C4-2B (cell line): ENCODE measurements at regions not wholly inside any gene's neighbourhood (a gene's known extent, or its start where the extent isn't known, plus 50 kb on each side); places are given as distances from the start of the nearest gene placed in this dataset.

Experiments
- ZFX ChIP-seq: fragments of 450-650 bp; IDR thresholded peaks from 2 replicates; pipeline ENCODE4 v1.6.1; 2017
- TF ChIP-seq, protein P1 (sequence below): fragments of 450-650 bp; conservative IDR thresholded peaks from 2 replicates; pipeline ENCODE4 v1.5.1; 2017; ENCODE audit warnings: mild to moderate bottlenecking

GRCh38 chr13:99085808-99086266 is 108.0 kb upstream of the DOCK9 start:
- TF ChIP-seq, protein P1, sequence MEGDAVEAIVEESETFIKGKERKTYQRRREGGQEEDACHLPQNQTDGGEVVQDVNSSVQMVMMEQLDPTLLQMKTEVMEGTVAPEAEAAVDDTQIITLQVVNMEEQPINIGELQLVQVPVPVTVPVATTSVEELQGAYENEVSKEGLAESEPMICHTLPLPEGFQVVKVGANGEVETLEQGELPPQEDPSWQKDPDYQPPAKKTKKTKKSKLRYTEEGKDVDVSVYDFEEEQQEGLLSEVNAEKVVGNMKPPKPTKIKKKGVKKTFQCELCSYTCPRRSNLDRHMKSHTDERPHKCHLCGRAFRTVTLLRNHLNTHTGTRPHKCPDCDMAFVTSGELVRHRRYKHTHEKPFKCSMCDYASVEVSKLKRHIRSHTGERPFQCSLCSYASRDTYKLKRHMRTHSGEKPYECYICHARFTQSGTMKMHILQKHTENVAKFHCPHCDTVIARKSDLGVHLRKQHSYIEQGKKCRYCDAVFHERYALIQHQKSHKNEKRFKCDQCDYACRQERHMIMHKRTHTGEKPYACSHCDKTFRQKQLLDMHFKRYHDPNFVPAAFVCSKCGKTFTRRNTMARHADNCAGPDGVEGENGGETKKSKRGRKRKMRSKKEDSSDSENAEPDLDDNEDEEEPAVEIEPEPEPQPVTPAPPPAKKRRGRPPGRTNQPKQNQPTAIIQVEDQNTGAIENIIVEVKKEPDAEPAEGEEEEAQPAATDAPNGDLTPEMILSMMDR = no peak
- TF ChIP-seq ZFX = no peak
